ENCODE measurements at regions not wholly inside any gene's neighbourhood (a gene's known extent, or its start where the extent isn't known, plus 50 kb on each side); places are given as distances from the start of the nearest gene placed in this dataset.

DNA sequence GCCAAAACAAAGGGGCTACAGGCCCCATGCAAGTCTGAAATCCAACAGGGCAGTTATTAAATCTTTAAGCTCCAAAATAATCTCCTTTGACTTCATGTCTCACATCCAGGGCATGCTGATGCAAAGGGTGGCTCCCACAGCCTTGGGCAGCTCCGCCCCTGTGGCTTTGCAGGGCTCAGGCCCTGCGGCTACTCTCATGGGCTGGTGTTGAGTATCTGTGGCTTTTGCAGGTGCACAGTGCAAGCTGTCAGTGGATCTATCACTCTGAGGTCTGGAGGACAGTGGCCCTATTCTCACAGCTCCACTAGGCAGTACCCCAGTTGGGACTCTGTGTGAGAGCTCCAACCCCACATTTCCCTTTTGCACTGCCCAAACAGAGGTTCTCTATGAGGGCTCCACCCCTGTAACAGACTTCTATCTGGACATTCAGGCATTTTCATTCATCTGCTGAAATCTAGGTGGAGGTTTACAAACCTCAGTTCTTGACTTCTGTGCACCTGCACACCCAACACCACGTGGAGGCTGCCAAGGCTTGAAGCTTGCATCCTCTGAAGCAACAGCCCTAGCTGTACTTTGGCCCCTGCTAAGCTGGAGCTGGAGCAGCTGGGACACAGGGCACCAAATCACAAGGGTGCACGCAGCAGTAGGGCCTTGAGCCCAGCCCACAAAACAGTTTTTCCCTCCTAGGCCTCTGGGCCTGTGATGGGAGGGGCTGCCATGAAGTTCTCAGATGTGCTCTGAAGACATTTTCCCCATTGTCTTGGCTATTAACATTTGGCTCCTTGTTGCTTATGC is 154.8 kb upstream of the PDE5A start:
- TF ChIP-seq EP300 (IDR thresholded peaks at IDR 0.05) (no peak), POLR2A (IDR thresholded peaks at IDR 0.05) (no peak), POLR2AphosphoS5 (IDR thresholded peaks at IDR 0.05) (no peak)
- H3K27me3 ChIP-seq, result no peaks in the 10 kb centered on the region
- H3K27ac ChIP-seq, result no peak overlapping the region
- no peak for DNase-seq (ENCODE audit: low spot score in 2 of 2)
- 85% methylated on average over 4 of the region's 4 CpGs for whole genome bisulfite sequencing
- H3K36me3 ChIP-seq, result no peaks in the 10 kb centered on the region
- H3K9me3 ChIP-seq, result no peaks in the 10 kb centered on the region
- H3K4me1 ChIP-seq, result no peaks in the 10 kb centered on the region
- H3K4me3 ChIP-seq, result no peak overlapping the region

- Histone ChIP-seq H3K4me1 (no peaks in the 10 kb centered on the region), H3K36me3 (no peaks in the 10 kb centered on the region), H3K27ac (no peak overlapping the region), H3K9me3 (no peaks in the 10 kb centered on the region), H3K27me3 (no peaks in the 10 kb centered on the region), H3K4me3 (no peak overlapping the region)
- DNase-seq (ENCODE audit: low spot score in 2 of 2), result no peak
- no peak for TF ChIP-seq EP300 (IDR thresholded peaks at IDR 0.05)
- TF ChIP-seq CTCF (IDR thresholded peaks at IDR 0.05), result no peak
- no peak for TF ChIP-seq POLR2A (IDR thresholded peaks at IDR 0.05)
- no peak for TF ChIP-seq POLR2AphosphoS5 (IDR thresholded peaks at IDR 0.05)
Measured at GRCh38 chr4:119781044-119781443, 152.4 kb upstream of the PDE5A start.

GRCh38 chr4:119774840-119775239 is 146.2 kb upstream of the PDE5A start:
- Histone ChIP-seq H3K4me1 (no peaks in the 10 kb centered on the region), H3K4me3 (no peak overlapping the region), H3K27me3 (no peaks in the 10 kb centered on the region), H3K27ac (no peak overlapping the region), H3K36me3 (no peaks in the 10 kb centered on the region), H3K9me3 (no peaks in the 10 kb centered on the region)
- no peak for DNase-seq (ENCODE audit: low spot score in 2 of 2)
- 36% methylated on average over 2 of the region's 2 CpGs for WGBS
- TF ChIP-seq CTCF (IDR thresholded peaks at IDR 0.05) (no peak), POLR2AphosphoS5 (IDR thresholded peaks at IDR 0.05) (no peak), EP300 (IDR thresholded peaks at IDR 0.05) (no peak), POLR2A (IDR thresholded peaks at IDR 0.05) (no peak)

DNA sequence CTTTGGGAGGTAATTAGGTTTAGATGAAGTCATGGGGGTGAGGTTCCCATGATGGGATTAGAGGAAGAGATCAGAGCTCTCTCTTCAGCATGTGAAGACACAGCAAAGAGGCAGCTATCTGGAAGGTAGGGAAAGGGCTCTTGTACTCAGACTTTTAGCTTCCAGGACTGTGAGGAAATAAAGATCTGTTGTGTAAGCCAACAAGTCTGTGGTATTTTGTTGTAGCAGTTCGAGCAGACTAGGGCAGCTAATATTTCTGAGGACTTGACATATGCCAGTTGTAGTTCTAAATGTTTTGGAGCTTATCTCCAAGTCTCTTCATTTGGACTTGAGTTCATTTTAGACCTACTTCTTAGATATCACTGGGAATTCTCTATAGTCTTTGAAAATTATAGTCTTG is 137.3 kb upstream of the PDE5A start:
- no peaks in the 10 kb centered on the region for H3K36me3 ChIP-seq
- H3K4me1 ChIP-seq, result no peaks in the 10 kb centered on the region
- TF ChIP-seq POLR2AphosphoS5 (IDR thresholded peaks at IDR 0.05) (no peak), POLR2A (IDR thresholded peaks at IDR 0.05) (no peak), EP300 (IDR thresholded peaks at IDR 0.05) (no peak), CTCF (IDR thresholded peaks at IDR 0.05) (no peak)
- H3K27me3 ChIP-seq, result no peaks in the 10 kb centered on the region
- no peak overlapping the region for H3K27ac ChIP-seq
- H3K9me3 ChIP-seq, result no peaks in the 10 kb centered on the region
- DNase-seq (ENCODE audit: low spot score in 2 of 2), result no peak
- 46% methylated on average over 1 of the region's 1 CpG for WGBS
- H3K4me3 ChIP-seq, result no peak overlapping the region

- 38% methylated on average over 1 of the region's 1 CpG for WGBS
- Histone ChIP-seq H3K4me3 (no peak overlapping the region), H3K27me3 (no peaks in the 10 kb centered on the region), H3K27ac (no peak overlapping the region), H3K4me1 (no peaks in the 10 kb centered on the region), H3K9me3 (no peaks in the 10 kb centered on the region), H3K36me3 (no peaks in the 10 kb centered on the region)
- TF ChIP-seq POLR2A (IDR thresholded peaks at IDR 0.05), result no peak
- TF ChIP-seq EP300 (IDR thresholded peaks at IDR 0.05), result no peak
- TF ChIP-seq POLR2AphosphoS5 (IDR thresholded peaks at IDR 0.05), result no peak
- no peak for TF ChIP-seq CTCF (IDR thresholded peaks at IDR 0.05)
- no peak for DNase-seq (ENCODE audit: low spot score in 2 of 2)
Measured at GRCh38 chr4:119765469-119765868, 136.9 kb upstream of the PDE5A start.

Measured in suprapubic skin (tissue), 4 donors.